Left kidney (tissue), 1 donor: ENCODE measurements at regions not wholly inside any gene's neighbourhood (a gene's known extent, or its start where the extent isn't known, plus 50 kb on each side); places are given as distances from the start of the nearest gene placed in this dataset.

Source experiments
- DNase-seq: peaks from one replicate; pipeline ENCODE4 v3.0.0-alpha.2; 2013

DNA sequence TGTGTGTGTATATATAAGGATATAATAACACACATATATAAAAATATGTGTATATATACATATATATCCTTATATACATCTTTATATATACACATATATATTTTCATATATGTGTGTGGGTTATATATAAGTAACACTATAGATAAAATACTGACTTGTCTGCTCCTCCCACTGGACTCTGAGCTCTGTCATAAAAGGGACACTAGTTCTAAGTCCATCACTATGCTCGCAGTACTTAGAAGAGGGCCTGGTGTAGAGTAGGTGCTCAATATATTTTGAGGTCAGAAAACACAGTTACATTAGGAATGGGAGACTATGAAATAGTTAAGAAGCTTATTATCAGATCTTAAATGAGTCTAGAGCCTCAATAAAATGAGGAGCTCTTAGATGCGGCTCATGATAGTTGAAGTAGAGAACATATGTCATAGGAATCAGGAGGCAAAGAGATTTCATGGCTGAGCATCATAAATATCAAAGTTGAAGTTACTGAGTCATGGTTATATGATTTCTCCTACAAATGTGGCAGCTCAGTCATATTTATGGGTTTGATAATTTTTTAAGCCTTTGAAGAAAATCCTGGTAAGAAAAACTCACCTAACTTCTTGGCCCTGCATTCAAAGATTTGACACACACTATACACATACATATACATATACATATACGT, 371.2 kb upstream of the THBS1 start:
- no peak for DNase-seq

DNA sequence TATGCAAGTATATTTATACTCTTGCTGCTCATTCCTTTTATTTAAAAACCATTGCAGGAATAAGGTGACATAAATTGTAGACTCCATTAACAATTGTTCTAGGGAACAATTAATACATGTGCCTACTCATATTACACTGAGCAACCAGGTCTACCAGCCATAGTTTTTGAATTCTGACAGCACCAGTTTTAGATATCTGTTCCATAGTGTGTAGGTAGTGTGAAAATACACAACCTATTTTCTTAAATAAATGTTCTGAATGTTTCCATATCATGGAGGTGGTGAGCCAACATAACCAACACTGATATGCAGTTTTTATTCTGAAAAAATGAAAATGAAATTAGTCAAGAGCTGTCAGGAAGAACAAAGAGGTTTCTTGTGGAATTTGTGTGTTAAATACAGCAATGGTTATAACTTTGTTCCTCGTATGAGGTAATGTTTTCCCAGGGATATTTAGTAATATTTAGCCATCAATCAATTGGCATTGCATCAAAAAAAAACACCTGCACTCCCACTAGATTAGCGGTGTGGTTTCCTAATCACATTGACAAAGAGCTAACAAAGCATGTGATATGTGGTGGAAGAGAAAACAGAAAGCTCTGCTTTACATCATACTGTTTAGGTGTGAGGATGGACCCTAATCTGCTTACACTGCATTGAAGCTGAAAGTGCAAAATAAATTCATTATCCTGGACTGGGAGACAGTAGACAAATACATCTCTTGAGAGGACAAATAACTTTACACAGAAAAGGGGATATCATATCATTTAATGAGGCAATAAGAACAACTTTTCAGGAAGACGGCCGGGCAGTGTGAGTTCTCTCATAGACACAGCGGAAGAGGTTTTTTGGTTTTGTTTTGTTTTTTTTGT, 369.5 kb upstream of the THBS1 start:
- no peak for DNase-seq

DNA sequence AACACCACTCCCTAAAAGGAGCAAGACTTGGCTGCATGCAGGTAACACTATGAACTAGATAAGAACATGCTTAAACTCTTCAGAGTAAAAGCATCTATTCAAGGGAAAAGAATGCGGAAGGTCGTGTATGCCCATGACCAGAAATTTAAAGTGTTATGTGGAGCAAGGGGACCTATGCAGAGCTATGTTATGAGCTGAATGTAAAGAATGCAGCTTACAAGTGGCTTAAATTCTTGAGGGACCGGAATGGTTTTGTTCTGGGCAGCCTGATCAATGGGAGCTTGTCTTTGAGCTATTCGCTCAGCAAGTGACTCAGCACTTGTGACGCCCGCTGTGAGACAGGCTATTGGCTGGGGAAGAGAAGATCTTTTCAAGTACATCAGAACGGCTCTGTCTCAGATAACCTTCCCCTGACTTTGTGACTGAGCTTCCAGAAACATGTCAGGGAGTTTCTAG, 367.5 kb upstream of the THBS1 start:
- DNase-seq, result no peak

DNA sequence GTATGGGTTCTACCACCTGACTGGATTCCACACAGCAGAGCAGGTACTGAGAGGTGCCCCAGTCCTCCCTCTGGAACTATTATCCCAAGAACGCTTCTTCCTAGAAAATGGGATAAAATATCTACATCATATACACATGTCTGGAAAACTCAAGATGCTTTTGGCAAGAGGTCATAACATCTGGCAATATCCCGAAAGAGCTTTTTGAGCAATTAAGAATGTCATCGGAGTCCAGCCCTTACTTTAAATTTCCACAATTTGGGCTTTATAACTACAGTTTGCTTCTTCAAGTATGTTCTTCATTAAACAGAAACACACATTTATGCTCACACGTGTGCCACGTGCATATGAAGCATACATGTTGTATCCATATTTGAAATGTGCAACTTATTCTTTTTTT, 365.9 kb upstream of the THBS1 start:
- no peak for DNase-seq

DNA sequence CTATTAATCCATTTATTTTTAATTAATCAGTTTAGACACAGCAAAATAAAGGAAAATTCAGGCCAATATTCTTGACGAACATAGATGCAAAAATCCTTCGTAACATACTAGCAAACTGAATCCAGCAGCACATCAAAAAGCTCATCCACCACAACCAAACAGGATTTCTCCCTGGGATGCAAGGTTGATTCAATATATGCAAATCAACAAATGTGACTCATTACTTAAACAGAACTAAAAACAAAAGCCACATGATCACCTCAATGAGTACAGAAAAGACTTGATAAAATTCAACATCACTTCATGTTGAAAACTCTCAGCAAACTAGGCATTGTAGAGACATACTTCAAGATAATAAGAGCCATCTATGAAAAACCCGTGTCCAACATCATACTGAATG, 364.1 kb upstream of the THBS1 start:
- no peak for DNase-seq

DNA sequence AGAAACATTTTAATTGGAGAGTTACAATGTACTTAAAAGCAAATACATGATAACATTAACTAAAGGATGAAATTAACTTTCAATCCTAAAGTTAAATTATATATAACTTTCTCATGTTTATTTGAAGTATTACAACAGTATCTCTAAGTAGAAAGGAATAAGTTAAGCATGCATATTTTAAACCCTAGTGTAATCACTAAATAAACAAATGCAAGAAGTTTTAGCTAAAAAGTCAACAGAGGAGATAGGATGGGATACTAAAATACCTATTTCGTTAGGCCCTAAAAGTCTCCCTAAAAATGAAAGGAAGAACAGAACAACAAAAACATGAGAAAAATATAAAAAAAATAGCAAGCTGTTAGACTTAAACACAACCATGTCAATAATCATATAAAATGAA, 361.3 kb upstream of the THBS1 start:
- DNase-seq, result no peak

DNA sequence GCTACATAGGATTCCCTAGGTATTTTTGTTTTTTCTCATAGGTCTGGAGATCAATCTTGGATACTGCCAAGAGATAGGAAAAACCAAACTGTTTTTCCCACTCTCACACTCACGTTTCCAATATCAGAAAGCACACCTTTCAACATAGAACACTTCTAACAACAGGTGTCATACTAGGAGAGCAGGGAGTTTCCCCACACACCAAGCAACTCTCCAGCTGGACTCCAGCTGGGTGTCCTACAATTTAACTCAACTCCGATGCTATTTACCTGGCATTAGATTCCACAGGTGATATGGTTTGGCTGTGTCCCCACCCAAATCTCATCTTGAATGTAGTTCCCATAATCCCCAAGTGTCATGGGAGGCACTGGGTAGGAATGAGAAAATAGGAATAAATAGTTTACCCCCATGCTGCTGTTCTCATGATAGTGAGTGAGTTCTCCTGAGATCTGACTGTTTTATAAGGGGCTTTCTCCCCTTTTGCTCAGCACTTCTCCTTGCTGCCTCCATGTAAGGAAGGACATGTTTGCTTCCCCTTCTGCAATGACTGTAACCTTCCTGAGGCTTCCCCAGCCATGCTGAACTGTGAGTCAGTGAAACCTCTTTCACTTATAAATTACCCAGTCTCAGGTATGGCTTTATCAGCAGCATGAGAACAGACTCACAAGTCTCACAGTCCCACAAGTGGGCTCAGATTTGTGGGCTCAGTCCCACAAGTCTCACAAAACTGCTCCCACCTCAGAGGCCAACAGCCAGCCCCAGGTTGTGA, 354.5 kb upstream of the THBS1 start:
- no peak for DNase-seq

DNA sequence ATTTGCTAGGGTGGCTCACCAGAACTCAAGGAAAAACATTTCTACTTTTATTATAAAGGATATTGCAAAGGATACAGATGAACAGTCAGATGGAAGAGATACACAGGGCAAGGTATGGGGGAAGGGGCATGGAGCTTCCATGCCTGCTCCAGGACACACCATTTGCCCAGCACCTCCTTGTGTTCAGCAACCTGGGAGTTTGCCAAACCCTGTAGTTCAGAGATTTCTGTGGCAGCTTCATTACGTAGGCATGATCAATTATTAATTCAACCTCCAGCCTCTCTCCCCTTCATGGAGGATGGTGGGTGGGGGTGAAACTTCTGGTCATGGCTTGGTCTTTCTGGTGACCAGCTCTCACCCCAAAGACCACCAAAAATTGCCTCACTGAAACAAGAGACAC, 353.9 kb upstream of the THBS1 start:
- DNase-seq, result no peak

DNA sequence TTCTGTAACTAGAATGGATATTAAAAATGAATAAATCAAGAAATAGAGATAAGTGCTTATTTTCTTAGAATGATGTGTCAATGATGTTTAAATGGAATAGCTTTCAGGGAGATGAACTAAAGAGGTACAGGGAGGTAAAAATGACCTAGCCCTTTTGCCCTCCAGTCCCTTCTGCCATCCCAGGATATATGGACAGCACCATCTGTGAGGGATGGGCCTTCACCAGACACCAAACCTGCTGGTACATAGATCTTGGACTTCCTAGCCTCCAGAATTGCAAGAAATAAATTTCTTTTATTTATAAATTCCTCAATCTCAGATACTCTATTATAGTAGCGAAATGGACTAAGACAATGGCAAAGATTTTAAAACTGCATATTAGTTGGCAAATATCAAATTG, 352.0 kb upstream of the THBS1 start:
- DNase-seq, result no peak

DNA sequence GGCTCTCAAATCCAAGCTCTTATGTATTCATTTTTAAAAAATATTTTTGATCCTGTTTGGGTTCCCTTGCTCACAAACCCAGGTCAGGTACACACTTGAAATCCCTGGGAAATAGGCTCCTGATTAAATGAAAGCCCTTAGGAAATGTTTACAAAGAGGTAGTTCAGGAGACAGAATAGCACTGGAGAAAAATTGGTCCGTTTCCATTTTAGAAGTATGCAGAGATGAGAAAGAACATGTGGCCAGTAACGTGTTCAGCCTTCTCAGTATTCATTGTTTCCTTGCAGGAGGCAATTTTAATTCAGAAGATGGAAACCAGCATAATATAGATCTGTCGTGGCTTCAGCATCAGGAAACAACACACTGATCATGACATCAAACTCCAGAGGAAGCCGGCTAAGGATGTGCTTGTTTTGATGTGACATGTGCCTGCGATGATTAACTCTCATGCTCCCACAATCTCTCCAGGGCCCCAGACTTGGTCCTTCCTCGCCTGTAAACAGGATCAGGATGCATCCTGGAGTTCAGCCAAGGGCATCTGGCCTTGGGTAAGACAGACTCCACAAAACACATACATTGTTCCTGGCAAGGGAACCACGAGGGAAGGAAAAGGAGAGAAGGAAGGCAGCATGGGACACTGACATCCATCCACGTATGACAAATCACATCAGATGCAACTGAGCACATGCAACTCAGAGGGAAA, 350.5 kb upstream of the THBS1 start:
- DNase-seq, result no peak

DNA sequence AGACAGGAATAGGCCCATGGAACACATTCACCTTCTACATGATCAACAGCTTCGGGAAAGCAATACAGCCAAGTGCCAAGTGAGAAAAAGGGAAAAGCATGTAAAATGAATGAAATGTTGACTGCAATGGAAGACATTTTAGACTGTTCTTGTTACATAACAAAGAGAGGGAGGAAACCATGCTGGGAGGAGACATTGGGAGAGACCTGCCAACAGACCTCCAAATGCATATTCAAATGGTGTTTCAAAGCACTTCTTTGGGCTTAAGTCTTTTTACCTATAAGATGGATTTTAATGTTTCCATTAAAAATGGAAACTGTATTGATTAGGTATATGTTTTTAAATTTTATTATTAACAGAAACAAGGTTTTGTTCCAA, 350.0 kb upstream of the THBS1 start:
- no peak for DNase-seq

DNA sequence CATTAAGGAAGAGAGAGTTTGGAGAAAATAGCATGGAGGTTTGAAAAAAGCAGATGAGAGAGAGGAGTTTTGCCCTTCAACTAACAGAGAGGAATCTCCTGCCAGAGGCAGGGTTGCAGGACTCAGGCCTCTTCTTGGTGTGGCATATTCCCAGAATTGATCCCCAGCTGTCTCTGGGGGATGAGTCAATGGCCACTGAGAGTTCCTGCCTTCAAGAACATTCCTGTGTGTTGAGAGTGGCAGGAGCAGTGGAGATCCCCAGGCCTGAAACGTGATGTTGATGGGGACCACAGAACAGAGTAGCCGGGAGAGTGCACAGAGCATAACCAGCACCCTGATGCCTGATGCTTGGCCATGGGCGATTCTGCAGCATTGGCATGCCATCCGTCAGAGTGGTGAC, 348.4 kb upstream of the THBS1 start:
- DNase-seq, result no peak

DNA sequence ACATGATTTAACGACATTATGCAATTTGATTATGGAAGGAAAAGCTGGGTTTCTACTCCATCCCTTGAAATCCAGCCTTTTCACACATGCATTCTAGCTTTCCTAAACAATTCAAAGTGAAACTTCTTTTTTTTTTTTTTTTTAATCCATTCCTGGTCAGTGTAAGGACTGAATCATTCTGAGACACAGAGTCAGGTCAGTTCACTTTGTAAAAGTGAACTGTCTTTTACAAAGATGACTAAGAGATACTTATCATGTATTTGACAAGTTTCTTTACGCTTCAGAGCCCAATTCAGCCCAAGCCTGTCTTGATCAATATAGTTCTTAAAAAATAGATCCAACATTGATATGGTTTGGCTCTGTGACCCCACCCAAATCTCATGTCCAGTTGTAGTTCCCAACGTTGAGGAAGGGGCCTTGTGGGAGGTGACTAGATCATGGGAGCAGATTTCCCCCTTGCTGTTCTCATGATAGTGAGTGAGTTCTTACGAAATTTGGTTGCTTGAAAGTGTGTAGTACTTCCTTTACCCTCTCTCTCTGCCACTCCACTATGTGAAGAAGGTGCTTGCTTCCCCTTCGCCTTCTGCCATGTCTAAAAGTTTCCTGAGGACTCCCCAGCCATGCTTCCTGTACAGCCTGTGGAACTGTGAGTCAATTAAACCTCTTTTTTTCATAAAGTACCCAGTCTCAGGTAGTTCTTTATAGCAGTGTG, 345.6 kb upstream of the THBS1 start:
- no peak for DNase-seq

DNA sequence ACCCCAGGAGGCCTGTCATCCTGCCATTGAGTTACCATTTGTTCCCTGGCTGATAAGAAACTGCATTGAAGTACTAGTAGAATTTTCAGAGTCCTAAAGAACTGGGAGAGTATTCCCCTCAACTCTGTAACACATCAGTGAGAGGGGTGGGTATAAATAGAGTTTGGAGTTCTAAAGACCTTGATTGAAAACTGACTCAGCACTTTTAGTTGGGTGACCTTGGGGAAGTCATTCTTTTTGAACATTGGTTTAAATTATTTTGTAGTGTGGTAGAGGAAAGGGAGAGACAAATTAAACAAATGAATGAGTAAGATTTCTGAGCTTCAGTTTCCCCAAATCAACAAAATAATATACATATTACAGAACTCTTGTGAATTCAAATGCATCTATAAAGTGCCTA, 344.5 kb upstream of the THBS1 start:
- DNase-seq, result no peak

DNA sequence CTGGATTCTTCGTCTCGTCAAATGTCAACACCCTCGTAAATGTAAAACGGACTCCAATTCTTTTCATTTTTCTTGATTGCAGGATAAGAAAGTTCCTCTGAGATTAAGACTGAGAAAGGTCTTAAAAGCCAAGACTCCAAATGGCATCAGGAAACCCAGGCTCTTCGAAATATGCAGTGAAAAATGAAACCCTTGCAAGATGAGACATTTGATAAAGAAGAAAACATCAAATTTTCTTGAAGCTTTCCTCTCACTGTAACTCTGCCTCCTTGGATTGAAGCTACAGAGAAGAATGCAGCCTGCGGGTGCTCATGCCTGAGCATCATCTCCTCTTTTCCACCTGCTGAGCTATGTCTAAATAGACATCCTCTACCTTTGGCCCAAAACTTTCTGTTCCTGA, 342.4 kb upstream of the THBS1 start:
- DNase-seq, result no peak

DNA sequence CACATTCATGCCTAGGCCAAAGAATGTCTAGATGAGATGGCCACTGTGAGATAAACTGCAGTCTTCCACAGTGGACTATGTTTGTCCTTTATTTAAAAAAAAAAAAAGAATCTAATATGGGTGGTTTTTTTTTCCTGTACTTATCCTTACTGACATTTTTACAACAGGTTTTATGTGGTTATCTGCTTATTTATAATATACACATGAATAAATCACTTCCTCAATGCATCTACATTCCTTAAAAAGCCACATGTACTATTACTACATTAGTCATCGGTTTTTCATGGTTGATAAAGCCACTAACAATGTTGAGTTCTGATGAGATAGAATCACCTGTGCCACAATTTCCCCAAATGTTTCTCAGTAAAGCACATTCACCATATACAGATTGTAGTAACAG, 341.3 kb upstream of the THBS1 start:
- no peak for DNase-seq

DNA sequence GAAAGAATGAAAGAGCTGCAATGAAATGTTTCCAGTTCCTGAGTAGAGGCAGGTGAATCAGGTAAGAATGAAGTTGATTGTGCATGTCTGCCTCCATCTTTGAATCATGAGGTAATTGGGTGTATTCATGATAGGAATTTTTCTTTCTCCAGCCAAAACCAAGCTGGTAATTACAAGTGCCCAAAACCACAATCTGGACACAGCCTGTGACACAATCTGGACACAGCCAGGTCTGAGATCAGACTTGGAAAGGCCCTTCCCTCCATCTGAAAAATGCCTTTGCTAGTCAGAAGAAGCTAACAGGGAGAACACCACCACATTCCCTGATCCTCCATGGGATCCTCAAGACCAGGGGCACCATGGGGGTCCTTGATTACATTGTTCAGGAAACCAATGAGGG, 338.5 kb upstream of the THBS1 start:
- DNase-seq, result no peak

DNA sequence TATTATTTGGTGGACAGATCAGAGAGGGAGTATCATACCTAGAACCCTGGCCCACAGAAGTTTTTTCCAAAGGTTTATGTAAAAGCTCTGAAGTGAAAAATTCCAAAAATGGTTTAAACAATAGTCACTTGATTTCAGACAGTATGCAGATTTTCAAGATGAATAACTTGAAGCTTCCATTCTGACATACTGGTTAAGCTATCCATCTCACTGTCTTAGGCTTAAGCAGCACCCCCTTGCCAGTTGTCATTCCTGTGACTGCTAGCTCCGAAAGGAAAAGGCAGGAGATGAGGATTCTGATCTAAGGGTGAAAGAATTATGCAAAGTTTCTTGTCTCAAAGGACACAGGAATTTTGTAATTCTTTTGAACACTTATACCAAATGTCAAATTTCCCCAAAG, 337.5 kb upstream of the THBS1 start:
- no peak for DNase-seq

DNA sequence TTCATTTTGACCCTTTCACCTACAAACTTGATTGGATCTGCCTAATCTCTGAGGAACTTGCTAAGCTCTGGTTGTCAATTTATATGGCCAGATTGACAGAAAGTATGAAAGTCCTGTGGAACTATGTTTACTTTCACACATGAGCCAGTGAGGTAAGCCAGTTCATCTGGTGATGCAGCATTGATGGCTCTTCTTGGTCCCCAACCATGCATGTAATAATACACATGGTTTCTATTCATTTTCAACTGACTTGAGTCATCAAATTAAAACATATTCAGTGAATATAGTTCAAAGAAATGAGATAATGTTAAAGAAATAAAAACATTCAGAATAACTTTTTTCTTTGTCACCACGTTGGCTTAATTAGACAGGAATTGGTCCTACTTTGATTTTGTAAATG, 336.1 kb upstream of the THBS1 start:
- no peak for DNase-seq

DNA sequence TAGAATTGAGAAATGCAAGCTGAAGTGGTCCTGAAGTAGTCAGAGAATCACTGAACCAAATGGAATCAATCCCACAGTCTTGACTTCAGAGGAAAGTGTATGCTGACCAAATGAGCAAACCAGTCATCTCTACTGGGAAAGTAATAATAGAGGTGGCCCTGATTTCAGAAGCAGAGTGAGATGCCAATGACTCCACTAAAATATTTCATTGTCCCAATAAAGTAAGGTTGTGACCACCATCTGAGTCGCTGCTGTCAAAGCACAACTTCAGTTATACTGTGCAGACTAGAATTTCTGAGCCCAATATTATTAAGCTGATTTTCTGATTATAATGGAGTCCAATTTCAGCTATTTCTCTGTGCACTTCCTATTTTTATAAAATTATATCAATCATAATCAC, 334.4 kb upstream of the THBS1 start:
- no peak for DNase-seq

DNA sequence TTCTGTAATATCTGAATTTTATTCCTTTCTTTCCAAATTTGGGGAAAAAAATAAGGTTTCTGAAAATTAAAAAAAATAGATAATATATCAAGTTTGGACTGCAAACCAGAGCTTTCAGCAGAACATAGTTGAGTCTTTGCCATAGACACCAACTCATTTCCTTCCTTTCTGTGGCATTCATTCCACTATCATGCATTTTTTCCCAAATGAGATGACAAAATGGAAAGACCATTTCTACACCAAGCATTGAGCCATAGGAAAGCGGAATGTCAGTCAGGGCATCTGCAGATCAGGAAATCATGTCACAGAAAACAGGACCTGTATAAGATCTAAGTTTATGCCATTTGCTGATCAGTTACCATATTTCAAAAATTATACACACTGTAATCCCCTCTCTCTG, 333.3 kb upstream of the THBS1 start:
- no peak for DNase-seq

DNA sequence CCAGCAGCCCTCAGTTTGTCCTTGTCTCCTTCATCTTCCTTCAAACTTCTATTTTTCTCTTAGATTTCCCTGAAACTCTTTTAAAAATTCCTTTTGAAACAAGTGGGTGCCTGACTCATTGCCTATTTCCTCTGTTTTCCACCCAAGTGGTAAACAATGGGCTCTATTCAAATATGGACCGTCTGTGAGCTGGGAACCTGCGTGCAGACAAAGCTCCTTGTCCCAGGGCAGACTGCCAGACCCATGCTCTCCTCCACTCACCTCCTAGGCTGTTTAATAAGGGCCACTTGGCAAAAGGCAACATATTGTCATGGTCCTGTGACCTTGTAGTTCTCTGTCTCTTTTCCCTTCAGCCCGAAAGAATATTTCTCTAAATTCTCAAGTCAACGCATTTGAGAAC, 332.7 kb upstream of the THBS1 start:
- DNase-seq, result no peak
